ENCODE measurements at regions not wholly inside any gene's neighbourhood (a gene's known extent, or its start where the extent isn't known, plus 50 kb on each side); places are given as distances from the start of the nearest gene placed in this dataset.
"Not testable (repeated sequence)": the region's sequence is repeated elsewhere in the genome, so short reads cannot be mapped to it uniquely, and the experiment has no call there.

- no peak for DNase-seq
Measured at GRCh38 chr20:11976966-11977365, 59.3 kb downstream of the BTBD3 start.

GRCh38 chr20:11978496-11978895 lies 60.8 kb downstream of the BTBD3 start:
- no peak for DNase-seq

GRCh38 chr20:11979306-11979990 lies 61.8 kb downstream of the BTBD3 start:
- no peak for DNase-seq

DNA sequence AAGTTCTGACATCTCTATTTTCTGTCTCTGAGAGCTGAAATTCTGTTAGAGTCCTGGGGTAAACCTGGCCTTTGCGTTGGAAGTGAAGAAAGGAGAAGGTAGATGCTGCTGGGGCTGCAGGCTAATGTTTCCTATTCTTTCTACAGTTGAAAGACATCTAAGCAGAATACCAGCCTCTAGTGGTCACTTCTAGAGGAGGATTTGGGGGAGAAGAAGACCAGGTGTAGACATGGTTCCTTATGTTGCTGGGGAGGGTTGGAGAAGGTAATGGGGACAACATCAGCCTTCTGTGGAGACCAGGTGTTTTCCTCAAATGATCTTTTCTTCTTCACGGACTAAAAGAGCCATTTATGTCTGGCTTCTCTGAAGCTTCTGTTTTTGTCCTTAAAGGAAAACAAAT lies 62.6 kb downstream of the BTBD3 start:
- no peak for DNase-seq

GRCh38 chr20:11981366-11981947 lies 63.8 kb downstream of the BTBD3 start:
- DNase-seq, result no peak

DNA sequence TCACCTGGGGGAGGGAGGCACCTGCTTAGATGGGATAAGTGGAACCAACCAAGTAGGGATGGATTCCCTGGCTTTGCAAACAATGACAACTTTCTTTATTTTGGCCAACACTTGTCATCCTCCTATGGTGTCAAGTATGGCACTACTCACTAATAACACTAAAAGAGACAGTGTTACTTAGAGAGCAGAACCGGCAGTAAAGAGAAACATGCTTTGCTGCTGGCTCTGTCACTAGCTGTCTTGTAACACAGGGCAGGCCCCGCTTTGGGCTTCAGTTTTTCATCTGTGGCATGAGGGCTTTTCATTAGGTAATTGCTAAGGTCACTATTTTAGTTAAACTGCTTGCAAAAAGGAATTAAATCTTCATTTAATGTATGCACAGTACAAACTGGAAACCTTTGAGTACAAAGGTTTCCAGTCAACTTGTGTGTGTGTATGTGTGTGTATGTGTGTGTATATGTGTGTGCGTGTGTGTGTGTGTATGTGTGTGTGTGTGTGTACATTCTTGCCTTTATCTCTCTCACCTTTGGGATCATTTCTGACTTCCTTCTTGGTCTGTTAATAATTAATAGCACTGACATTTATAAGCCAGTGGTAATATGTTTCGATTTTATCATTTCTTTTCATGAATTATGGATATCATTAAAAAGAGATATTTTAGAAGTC lies 64.7 kb downstream of the BTBD3 start:
- DNase-seq, result no peak

- DNase-seq, result no peak
Measured at GRCh38 chr20:11982955-11983470, 65.3 kb downstream of the BTBD3 start.

DNA sequence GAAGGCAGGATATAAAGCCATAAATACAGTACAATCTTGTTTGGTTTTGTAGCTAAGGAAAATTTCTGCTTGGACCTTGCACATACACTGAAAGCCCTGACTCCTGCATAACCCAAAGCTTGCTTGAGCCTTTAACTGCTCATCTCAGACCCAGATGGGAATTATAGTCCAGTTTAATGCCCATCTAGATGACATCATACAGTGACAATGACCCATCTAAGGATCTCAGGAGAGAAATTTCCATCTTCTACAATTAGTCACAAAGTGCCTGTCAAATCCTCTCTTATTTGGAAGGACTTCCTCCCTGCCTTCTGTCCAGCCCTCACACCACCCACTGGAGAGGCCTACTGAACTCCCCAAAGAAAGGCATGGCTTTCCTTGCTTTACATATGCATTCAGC lies 69.3 kb downstream of the BTBD3 start:
- DNase-seq, result no peak

DNA sequence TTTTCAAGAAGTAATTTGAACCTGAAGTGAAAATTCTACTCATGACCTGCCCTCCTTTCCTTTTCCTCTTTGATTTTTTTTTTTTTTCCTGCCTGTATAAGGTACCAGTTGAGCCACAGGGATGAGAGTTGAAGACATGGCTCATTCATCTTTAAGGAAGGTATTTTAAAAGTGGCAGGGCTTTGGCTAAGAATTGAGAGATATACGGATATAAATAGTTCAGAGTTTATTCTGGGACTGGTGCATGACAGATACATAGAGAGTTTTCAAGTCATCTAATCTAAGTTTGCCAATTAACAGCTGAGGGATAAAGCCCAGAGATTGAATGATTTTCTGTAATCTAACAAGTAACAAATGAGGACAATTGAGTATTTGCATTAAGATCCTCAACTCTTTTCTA lies 69.8 kb downstream of the BTBD3 start:
- DNase-seq, result no peak

DNA sequence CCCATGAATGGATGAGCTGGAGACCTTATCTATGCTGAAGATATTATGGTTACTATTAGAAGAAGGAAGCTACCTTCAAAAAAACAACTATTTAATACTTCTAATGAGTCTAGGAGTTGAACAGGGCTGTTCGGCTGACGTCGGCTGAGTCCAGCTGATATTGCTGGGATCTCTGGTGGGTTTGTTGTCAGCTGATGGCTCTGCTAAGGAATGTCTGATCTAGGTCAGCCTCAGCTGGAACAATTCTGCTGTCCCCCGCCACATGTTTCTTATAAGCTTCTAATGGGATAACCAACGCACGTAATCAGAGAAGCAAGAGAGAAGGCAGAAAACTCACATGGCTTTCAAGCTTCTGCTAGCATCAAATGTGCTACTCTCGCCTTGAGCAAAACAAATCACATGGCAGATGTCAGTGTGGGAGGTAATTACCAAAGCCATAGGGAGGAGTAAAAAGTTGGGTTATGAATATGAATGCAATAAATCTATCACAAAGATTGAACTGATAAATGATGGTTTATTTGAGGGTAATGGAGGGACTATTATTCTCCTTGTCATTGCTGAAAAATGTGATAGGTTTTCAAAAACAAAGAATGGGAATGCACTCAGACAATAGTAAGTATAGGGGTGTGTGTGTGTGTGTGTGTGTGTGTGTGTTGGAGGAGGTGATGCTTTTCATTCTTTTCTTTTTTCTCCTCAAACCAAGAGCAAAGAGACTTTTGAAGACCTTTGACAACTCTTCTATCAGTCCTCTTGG lies 71.5 kb downstream of the BTBD3 start:
- DNase-seq, result no peak

- DNase-seq, result no peak
Measured at GRCh38 chr20:11992426-11992825, 74.7 kb downstream of the BTBD3 start.

- DNase-seq, result no peak
Measured at GRCh38 chr20:11993886-11994461, 76.3 kb downstream of the BTBD3 start.

DNA sequence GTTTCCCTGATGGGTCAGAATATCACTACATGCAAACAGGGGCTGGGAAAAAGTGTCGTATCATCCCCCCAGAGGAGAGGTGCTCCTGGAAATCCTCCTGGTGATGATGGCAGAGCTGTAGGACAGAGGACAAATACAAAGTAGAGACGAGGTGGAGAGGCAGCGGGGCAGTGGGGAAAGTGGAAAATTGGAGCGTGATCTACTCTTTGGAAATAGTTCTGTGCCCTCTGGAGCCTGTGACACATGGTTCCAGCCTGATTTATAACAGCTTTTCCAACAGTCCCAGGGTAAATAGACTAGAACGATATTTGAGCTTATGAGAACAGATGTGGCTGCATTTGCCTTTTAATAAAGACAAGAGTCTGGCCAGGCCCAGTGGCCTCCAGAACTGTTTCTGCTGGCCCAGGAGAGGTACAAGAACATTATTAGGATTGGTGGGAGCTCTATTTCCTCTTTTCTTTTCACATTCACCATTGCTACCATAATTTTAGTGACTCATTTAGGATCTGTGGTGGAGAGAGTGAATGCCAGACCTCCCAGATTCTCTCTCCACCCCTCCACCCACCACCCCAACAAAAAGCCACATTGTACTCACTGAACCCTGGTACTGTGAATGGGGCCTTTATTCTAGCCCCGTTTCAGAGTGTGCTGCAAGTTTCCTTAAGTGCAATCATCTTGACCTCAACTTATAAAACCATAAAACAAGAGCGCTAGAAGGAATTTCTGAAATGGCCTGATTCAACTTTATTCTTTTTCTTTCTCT lies 78.3 kb downstream of the BTBD3 start:
- no peak for DNase-seq

- DNase-seq, result not testable (repeated sequence)
Measured at GRCh38 chr20:12004776-12005175, 87.1 kb downstream of the BTBD3 start.

- peak; percentile 81 for DNase-seq
Measured at GRCh38 chr20:12012241-12013222, 94.8 kb downstream of the BTBD3 start.

DNA sequence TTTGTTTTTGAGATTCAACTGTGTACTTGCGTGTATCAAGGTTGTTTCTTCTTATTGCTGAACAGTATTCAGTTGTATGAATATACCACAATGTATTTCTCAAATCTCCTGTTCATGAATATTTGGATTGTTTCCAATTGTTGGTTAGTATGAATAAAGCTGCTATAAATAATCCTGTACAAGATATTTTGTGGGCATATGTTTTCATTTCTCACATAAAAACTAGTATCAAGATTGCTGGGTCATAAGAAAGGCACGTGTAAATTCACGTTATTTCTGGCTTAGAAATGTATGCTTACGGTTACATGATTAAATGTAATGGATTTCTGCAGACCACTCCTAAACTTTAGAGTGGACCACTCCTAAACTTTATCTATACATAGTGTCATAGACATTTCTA lies 96.6 kb downstream of the BTBD3 start:
- no peak for DNase-seq

- DNase-seq, result no peak
Measured at GRCh38 chr20:12014736-12015135, 97.0 kb downstream of the BTBD3 start.

DNA sequence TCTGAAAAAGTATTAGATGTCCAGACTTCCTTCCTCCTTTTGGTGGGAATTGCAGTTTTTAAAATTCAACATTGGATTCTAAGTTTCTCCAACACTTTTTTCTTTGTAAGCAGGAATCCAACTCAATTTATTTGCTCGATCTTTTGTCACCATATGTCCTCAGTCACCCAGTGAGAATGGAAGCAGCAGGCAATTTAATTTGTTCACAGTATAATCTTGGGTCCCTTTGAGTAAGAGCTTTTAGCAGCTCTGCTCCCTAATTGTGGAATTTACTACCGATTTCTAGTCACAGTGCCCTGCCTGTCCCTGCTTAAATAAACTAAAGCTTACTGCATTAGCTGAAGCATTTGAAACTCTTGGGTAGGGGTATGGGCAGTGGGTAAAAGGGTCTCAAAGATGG lies 98.6 kb downstream of the BTBD3 start:
- DNase-seq, result no peak

DNA sequence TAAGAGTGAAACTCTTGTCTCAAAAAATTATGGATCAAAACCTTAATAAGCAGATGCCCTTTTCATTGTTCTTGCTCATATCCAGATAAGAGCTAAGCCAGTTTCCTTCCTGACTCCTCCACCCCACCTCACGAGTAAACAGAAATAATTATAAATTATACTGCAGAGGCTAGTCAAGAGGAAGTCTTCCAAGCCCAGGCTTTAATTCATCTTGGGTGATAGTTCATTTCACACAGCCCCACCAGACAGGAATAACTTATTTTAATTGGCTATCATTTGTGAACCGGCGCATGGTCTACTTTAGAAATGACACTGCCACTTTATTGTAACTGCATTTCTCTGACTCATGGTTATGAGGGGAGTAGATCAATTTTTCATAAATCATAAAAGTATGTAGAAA lies 102.0 kb downstream of the BTBD3 start:
- no peak for DNase-seq

DNA sequence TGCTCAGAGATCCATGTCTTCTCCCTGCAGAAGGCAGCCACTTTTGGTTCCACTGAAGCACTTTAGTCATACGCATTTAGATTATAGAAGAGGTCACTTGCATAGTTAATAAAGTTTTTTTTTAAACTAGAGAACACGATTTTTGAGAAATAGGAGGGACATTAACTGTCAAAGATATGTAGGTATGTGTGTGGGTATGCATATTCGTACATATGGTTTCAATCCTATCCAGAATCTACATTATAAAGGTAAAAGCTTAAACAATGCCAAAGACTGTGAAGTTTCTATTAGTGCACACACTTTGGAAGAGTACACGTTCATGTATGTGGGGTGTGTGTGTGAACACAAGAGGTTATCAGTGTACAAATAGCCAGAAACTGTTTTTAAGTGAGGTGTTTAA lies 103.2 kb downstream of the BTBD3 start:
- no peak for DNase-seq

GRCh38 chr20:12022126-12022525 lies 104.4 kb downstream of the BTBD3 start:
- no peak for DNase-seq
